NT2/D1 (cell line): ENCODE measurements at regions not wholly inside any gene's neighbourhood (a gene's known extent, or its start where the extent isn't known, plus 50 kb on each side); places are given as distances from the start of the nearest gene placed in this dataset.

Experiments used
- DNase-seq: peaks from one replicate; pipeline ENCODE4 v3.0.0-alpha.2; 2011; ENCODE audit warnings: low read depth, low spot score
- H3K27me3 ChIP-seq: 2 replicates; pipeline ENCODE4 v1.6.0; 2011; ENCODE audit warnings: mild to moderate bottlenecking; ENCODE audit not compliant: insufficient read length, insufficient read depth
- H3K36me3 ChIP-seq: 2 replicates; pipeline ENCODE4 v1.6.1; 2011; ENCODE audit warnings: mild to moderate bottlenecking, low read length, mixed read lengths; ENCODE audit not compliant: insufficient read depth, insufficient read length
- H3K4me1 ChIP-seq: 2 replicates; pipeline ENCODE4 v1.5.1; 2011; ENCODE audit not compliant: insufficient read depth, insufficient read length
- H3K4me3 ChIP-seq: 2 replicates; pipeline ENCODE4 v1.5.1; 2011; ENCODE audit warnings: low read depth; ENCODE audit not compliant: insufficient read length
- H3K9ac ChIP-seq: 2 replicates; pipeline ENCODE4 v1.6.0; 2011; ENCODE audit warnings: low read depth; ENCODE audit not compliant: insufficient read length
- H3K9me3 ChIP-seq: 2 replicates; pipeline ENCODE4 v1.5.1; 2011; ENCODE audit warnings: mild to moderate bottlenecking, low read length; ENCODE audit not compliant: insufficient read depth
- SUZ12 ChIP-seq: IDR thresholded peaks from 2 replicates; pipeline ENCODE4 v1.6.1; 2011; ENCODE audit not compliant: insufficient read length, insufficient read depth; ENCODE audit errors: extremely low read depth
- YY1 ChIP-seq: IDR thresholded peaks from 2 replicates; pipeline ENCODE4 v1.6.1; 2011; ENCODE audit not compliant: insufficient read length, insufficient read depth
- ZNF274 ChIP-seq: IDR thresholded peaks from 2 replicates; pipeline ENCODE4 v1.6.1; 2011; ENCODE audit warnings: mild to moderate bottlenecking, low read depth, low read length

- TF ChIP-seq SUZ12 (no peak), YY1 (no peak), ZNF274 (no peak)
- no peak for DNase-seq
- Histone ChIP-seq H3K9ac (no peak overlapping the region), H3K27me3 (no peaks in the 10 kb centered on the region), H3K9me3 (no peaks in the 10 kb centered on the region), H3K36me3 (no peaks in the 10 kb centered on the region), H3K4me3 (no peak overlapping the region), H3K4me1 (no peaks in the 10 kb centered on the region)
Observed at GRCh38 chr10:128780156-128780761, 654.0 kb upstream of the MKI67 start.

GRCh38 chr10:128781637-128782036 is 655.4 kb upstream of the MKI67 start:
- Histone ChIP-seq H3K9me3 (no peaks in the 10 kb centered on the region), H3K36me3 (no peaks in the 10 kb centered on the region), H3K4me1 (no peaks in the 10 kb centered on the region), H3K27me3 (no peaks in the 10 kb centered on the region), H3K9ac (no peak overlapping the region), H3K4me3 (no peak overlapping the region)
- TF ChIP-seq ZNF274 (no peak), SUZ12 (no peak), YY1 (no peak)
- DNase-seq: no peak

- TF ChIP-seq ZNF274: no peak
- TF ChIP-seq SUZ12: no peak
- no peak for TF ChIP-seq YY1
- no peaks in the 10 kb centered on the region for H3K9me3 ChIP-seq
- no peak for DNase-seq
- H3K36me3 ChIP-seq: no peaks in the 10 kb centered on the region
- H3K4me3 ChIP-seq: no peak overlapping the region
- no peaks in the 10 kb centered on the region for H3K27me3 ChIP-seq
- no peaks in the 10 kb centered on the region for H3K4me1 ChIP-seq
- H3K9ac ChIP-seq: no peak overlapping the region
Observed at GRCh38 chr10:128784444-128784843, 658.2 kb upstream of the MKI67 start.

GRCh38 chr10:128792426-128793140 is 666.4 kb upstream of the MKI67 start:
- no peak overlapping the region for H3K9ac ChIP-seq
- TF ChIP-seq SUZ12: no peak
- no peak for TF ChIP-seq ZNF274
- TF ChIP-seq YY1: no peak
- no peaks in the 10 kb centered on the region for H3K9me3 ChIP-seq
- no peak overlapping the region for H3K4me3 ChIP-seq
- no peak for DNase-seq
- no peaks in the 10 kb centered on the region for H3K4me1 ChIP-seq
- H3K27me3 ChIP-seq: no peaks in the 10 kb centered on the region
- no peaks in the 10 kb centered on the region for H3K36me3 ChIP-seq

GRCh38 chr10:128793726-128794655 is 667.8 kb upstream of the MKI67 start:
- DNase-seq: no peak
- TF ChIP-seq YY1: no peak
- TF ChIP-seq SUZ12: no peak
- TF ChIP-seq ZNF274: no peak
- H3K4me3 ChIP-seq: no peak overlapping the region
- no peaks in the 10 kb centered on the region for H3K27me3 ChIP-seq
- no peak overlapping the region for H3K9ac ChIP-seq
- no peaks in the 10 kb centered on the region for H3K4me1 ChIP-seq
- H3K36me3 ChIP-seq: no peaks in the 10 kb centered on the region
- H3K9me3 ChIP-seq: no peaks in the 10 kb centered on the region

GRCh38 chr10:128796396-128796912 is 670.2 kb upstream of the MKI67 start:
- Histone ChIP-seq H3K9ac (no peak overlapping the region), H3K4me1 (no peaks in the 10 kb centered on the region), H3K36me3 (no peaks in the 10 kb centered on the region), H3K27me3 (no peaks in the 10 kb centered on the region), H3K9me3 (no peaks in the 10 kb centered on the region), H3K4me3 (no peak overlapping the region)
- TF ChIP-seq ZNF274 (no peak), SUZ12 (no peak), YY1 (no peak)
- no peak for DNase-seq

GRCh38 chr10:128802062-128802461 is 665.0 kb upstream of the MGMT start:
- Histone ChIP-seq H3K9ac (no peak overlapping the region), H3K36me3 (no peaks in the 10 kb centered on the region), H3K4me1 (peaks cover 3% of the 10 kb centered on the region), H3K27me3 (no peaks in the 10 kb centered on the region), H3K9me3 (no peaks in the 10 kb centered on the region), H3K4me3 (no peak overlapping the region)
- TF ChIP-seq ZNF274: no peak
- TF ChIP-seq SUZ12: no peak
- no peak for TF ChIP-seq YY1
- DNase-seq: no peak
